ENCODE measurements at regions not wholly inside any gene's neighbourhood (a gene's known extent, or its start where the extent isn't known, plus 50 kb on each side); places are given as distances from the start of the nearest gene placed in this dataset.

- TF ChIP-seq POLR2A (IDR thresholded peaks at IDR 0.05) = no peak
- no peak for TF ChIP-seq CTCF (IDR thresholded peaks at IDR 0.05)
- no peak for TF ChIP-seq POLR2AphosphoS5 (IDR thresholded peaks at IDR 0.05)
Measured at GRCh38 chr4:176540814-176541213, 221.0 kb downstream of the SPCS3 start.
